ENCODE measurements at regions not wholly inside any gene's neighbourhood (a gene's known extent, or its start where the extent isn't known, plus 50 kb on each side); places are given as distances from the start of the nearest gene placed in this dataset.

GRCh38 chr16:86304868-86305267 is 205.5 kb upstream of the FOXF1 start:
- intact Hi-C loops (cut with micrococcal nuclease; ENCODE audit: unreplicated experiment) (no loop called here), in situ Hi-C loops (cut with MboI) (no loop called here)
- H2AFZ ChIP-seq (ENCODE audit: control insufficient read depth, low read depth, low read length) = no peak overlapping the region
- FAIRE-seq = no peak
- no peaks in the 10 kb centered on the region for H4K20me1 ChIP-seq (ENCODE audit: control insufficient read depth, insufficient read depth)
- no peak overlapping the region for H3K4me3 ChIP-seq
- no peaks in the 10 kb centered on the region for H3K36me3 ChIP-seq (ENCODE audit: control insufficient read depth in 2 of 2, insufficient read depth in 2 of 2, low read length in 1 of 2)
- ChIA-PET POLR2A (no interaction called here), SMC1A (ENCODE audit: uncharacterized antibody, unreplicated experiment) (no interaction called here), CTCF (no interaction called here), RAD21 (ENCODE audit: unreplicated experiment) (no interaction called here)
- H3K4me1 ChIP-seq (ENCODE audit: control insufficient read depth, insufficient read depth, low read length) = no peaks in the 10 kb centered on the region
- H3K79me2 ChIP-seq (ENCODE audit: control insufficient read depth, insufficient read depth, low read length) = no peaks in the 10 kb centered on the region
- DNase-seq (ENCODE audit: low read depth, low spot score) = no peak
- no peaks in the 10 kb centered on the region; the same call in 2 of the 3 replicates for H3K9me3 ChIP-seq (replicated peaks; ENCODE audit: control insufficient read depth, insufficient read depth, low read length)
- no peak overlapping the region for H3K4me2 ChIP-seq (ENCODE audit: control insufficient read depth, insufficient read depth)
- WGBS (ENCODE audit: insufficient coverage, insufficient replicate concordance, low lambda C conversion rate, missing lambda C conversion rate) = 2% methylated on average over 2 of the region's 2 CpGs
- no TSS peak for BruUV-seq (replicated peaks)
- TF ChIP-seq USF1 (IDR thresholded peaks at IDR 0.05; ENCODE audit: borderline replicate concordance, extremely low read length, insufficient read depth, low read depth, low read length) (no peak), BCL3 (IDR thresholded peaks at IDR 0.05; ENCODE audit: borderline replicate concordance, insufficient read depth, low read depth, low read length, poor library complexity, severe bottlenecking) (no peak), ZNF274 (IDR thresholded peaks at IDR 0.05; ENCODE audit: insufficient read depth, insufficient read length) (no peak), KAT2A (conservative IDR thresholded peaks at IDR 0.05; ENCODE audit: control insufficient read depth, low read depth, low read length) (no peak), POU2F2 (IDR thresholded peaks at IDR 0.05; ENCODE audit: borderline replicate concordance, low read depth, low read length) (no peak), ZNF592 (IDR thresholded peaks at IDR 0.05) (no peak), ASH2L (IDR thresholded peaks at IDR 0.05; ENCODE audit: borderline replicate concordance, low read depth) (no peak), ZSCAN29 (IDR thresholded peaks at IDR 0.05) (no peak), BMI1 (IDR thresholded peaks at IDR 0.05; ENCODE audit: borderline replicate concordance) (no peak)
- peaks cover 3 to 7% of the 10 kb centered on the region in 2 experiments; a peak in 3 of 4 replicates for H3K27me3 ChIP-seq (replicated peaks in 1 of 2; ENCODE audit: control insufficient read depth in 2 of 2, insufficient read depth in 2 of 2, low read length in 1 of 2)
- H3K27ac ChIP-seq (ENCODE audit: control insufficient read depth, insufficient read depth) = no peak overlapping the region
- no peak for ATAC-seq
- H3K9ac ChIP-seq (ENCODE audit: control insufficient read depth, insufficient read depth, low read length) = no peak overlapping the region

All from GM12878 (cell line).